Naive B cell (primary cell): ENCODE measurements at regions not wholly inside any gene's neighbourhood (a gene's known extent, or its start where the extent isn't known, plus 50 kb on each side); places are given as distances from the start of the nearest gene placed in this dataset.
A peak's percentile ranks its signal among the peaks of the same experiment; 100 is the strongest.

Source experiments
- ATAC-seq, 2 donors: fragments of 150-1000 bp; cut with Tn5 transposase; 2 replicates each; pipeline ENCODE4 v1.10.0; 2021; ENCODE audit warnings: low read depth in 2 of 2, mild to moderate bottlenecking in 2 of 2, moderate library complexity in 2 of 2
- DNase-seq: peaks from one replicate; pipeline ENCODE4 v3.0.0; 2022
- H3K27ac Mint-ChIP-seq, 6 donors: one replicate each; pipeline ENCODE4 v1.8.0; 2020 to 2022; ENCODE audit warnings: mild to moderate bottlenecking in 6 of 6, mixed read lengths in 6 of 6, moderate library complexity in 5 of 6, inconsistent platforms in 2 of 6
- H3K27me3 Mint-ChIP-seq, 3 donors: one replicate each; pipeline ENCODE4 v1.8.0; 2021 to 2022; ENCODE audit warnings: mixed read lengths in 3 of 3, mild to moderate bottlenecking in 1 of 3
- H3K36me3 Mint-ChIP-seq, 2 donors: one replicate each; pipeline ENCODE4 v1.8.0; 2020 to 2022; ENCODE audit warnings: mixed read lengths in 2 of 2, inconsistent platforms in 1 of 2, mild to moderate bottlenecking in 1 of 2
- H3K4me1 Mint-ChIP-seq, 3 donors: one replicate each; pipeline ENCODE4 v1.8.0; 2020 to 2022; ENCODE audit warnings: mixed read lengths in 3 of 3, inconsistent platforms in 1 of 3, mild to moderate bottlenecking in 1 of 3, moderate library complexity in 1 of 3
- H3K4me3 Mint-ChIP-seq, 8 donors: one replicate each; pipeline ENCODE4 v1.8.0; 2020 to 2022; ENCODE audit warnings: mild to moderate bottlenecking in 8 of 8, mixed read lengths in 8 of 8, moderate library complexity in 8 of 8, inconsistent platforms in 2 of 8
- H3K9me3 Mint-ChIP-seq, 7 donors: one replicate each; pipeline ENCODE4 v1.8.0; 2020 to 2022; ENCODE audit warnings: mixed read lengths in 7 of 7, mild to moderate bottlenecking in 5 of 7, inconsistent platforms in 2 of 7, moderate library complexity in 1 of 7

GRCh38 chr4:18342847-18343246 lies 321.3 kb upstream of the LCORL start:
- Mint-ChIP-seq H3K4me1 (no peaks in the 10 kb centered on the region), H3K4me3 (no peak overlapping the region), H3K36me3 (no peaks in the 10 kb centered on the region), H3K9me3 (peaks cover 3 to 16% (median 7%) of the 10 kb centered on the region in 7 donors), H3K27ac (no peak overlapping the region), H3K27me3 (no peaks in the 10 kb centered on the region)
- DNase-seq (no peak), ATAC-seq (no peak)

- DNase-seq, result no peak
- no peak for ATAC-seq
- no peaks in the 10 kb centered on the region for H3K4me1 Mint-ChIP-seq
- peaks cover 6 to 29% (median 8%) of the 10 kb centered on the region in 3 donors for H3K27me3 Mint-ChIP-seq
- no peak overlapping the region for H3K27ac Mint-ChIP-seq
- peaks cover 0 to 4% of the 10 kb centered on the region in 2 donors for H3K36me3 Mint-ChIP-seq
- H3K4me3 Mint-ChIP-seq, result no peak overlapping the region
- peaks cover 0 to 16% (median 0%) of the 10 kb centered on the region in 7 donors for H3K9me3 Mint-ChIP-seq
Observed at GRCh38 chr4:18321956-18322530, 300.5 kb upstream of the LCORL start.

- Mint-ChIP-seq H3K4me3 (no peak overlapping the region), H3K27me3 (peaks cover 6 to 36% (median 8%) of the 10 kb centered on the region in 3 donors), H3K27ac (no peak overlapping the region), H3K36me3 (peaks cover 0 to 4% of the 10 kb centered on the region in 2 donors), H3K9me3 (peaks cover 0 to 20% (median 1%) of the 10 kb centered on the region in 7 donors), H3K4me1 (no peaks in the 10 kb centered on the region)
- DNase-seq (no peak), ATAC-seq (no peak)
Observed at GRCh38 chr4:18319431-18319830, 297.9 kb upstream of the LCORL start.

GRCh38 chr4:18318682-18319388 lies 297.3 kb upstream of the LCORL start:
- Mint-ChIP-seq H3K36me3 (peaks cover 0 to 4% of the 10 kb centered on the region in 2 donors), H3K27me3 (peaks cover 6 to 31% (median 8%) of the 10 kb centered on the region in 3 donors), H3K4me3 (no peak overlapping the region), H3K9me3 (peaks cover 0 to 16% (median 1%) of the 10 kb centered on the region in 7 donors), H3K4me1 (no peaks in the 10 kb centered on the region), H3K27ac (no peak overlapping the region)
- DNase-seq, result no peak
- ATAC-seq, result no peak

- Mint-ChIP-seq H3K27me3 (peaks cover 6 to 21% (median 8%) of the 10 kb centered on the region in 3 donors), H3K4me1 (no peaks in the 10 kb centered on the region), H3K36me3 (peaks cover 0 to 4% of the 10 kb centered on the region in 2 donors), H3K4me3 (no peak overlapping the region), H3K9me3 (peaks cover 0 to 14% (median 3%) of the 10 kb centered on the region in 7 donors), H3K27ac (no peak overlapping the region)
- no peak for DNase-seq
- no peak for ATAC-seq
Observed at GRCh38 chr4:18314731-18315130, 293.2 kb upstream of the LCORL start.

- Mint-ChIP-seq H3K9me3 (no peaks in the 10 kb centered on the region), H3K4me1 (no peaks in the 10 kb centered on the region), H3K4me3 (no peak overlapping the region), H3K27me3 (peaks cover 0 to 2% (median 0%) of the 10 kb centered on the region in 3 donors), H3K27ac (no peak overlapping the region), H3K36me3 (no peaks in the 10 kb centered on the region)
- DNase-seq, result no peak
- no peak for ATAC-seq
Observed at GRCh38 chr4:18297684-18298083, 276.1 kb upstream of the LCORL start.

GRCh38 chr4:18296411-18296810 lies 274.9 kb upstream of the LCORL start:
- Mint-ChIP-seq H3K4me1 (no peaks in the 10 kb centered on the region), H3K27ac (no peak overlapping the region), H3K36me3 (no peaks in the 10 kb centered on the region), H3K9me3 (peaks cover 0 to 5% (median under 1%) of the 10 kb centered on the region in 7 donors), H3K4me3 (no peak overlapping the region), H3K27me3 (no peaks in the 10 kb centered on the region)
- ATAC-seq (no peak), DNase-seq (no peak)

GRCh38 chr4:18294846-18295245 lies 273.3 kb upstream of the LCORL start:
- Mint-ChIP-seq H3K4me1 (no peaks in the 10 kb centered on the region), H3K9me3 (peaks cover 0 to 5% (median 1%) of the 10 kb centered on the region in 7 donors)

GRCh38 chr4:18294021-18294420 lies 272.5 kb upstream of the LCORL start:
- Mint-ChIP-seq H3K9me3 (peaks cover 0 to 5% (median 1%) of the 10 kb centered on the region in 7 donors), H3K27ac (no peak overlapping the region), H3K4me3 (no peak overlapping the region), H3K4me1 (no peaks in the 10 kb centered on the region), H3K36me3 (no peaks in the 10 kb centered on the region), H3K27me3 (no peaks in the 10 kb centered on the region)
- no peak for DNase-seq
- no peak for ATAC-seq

More at GRCh38 chr4:18294846-18295245, 273.3 kb upstream of the LCORL start:
- DNase-seq (no peak), ATAC-seq (no peak)
- Mint-ChIP-seq H3K27ac (peak overlapping the region in 1 of 6 donors; percentile 12), H3K4me3 (no peak overlapping the region), H3K36me3 (no peaks in the 10 kb centered on the region), H3K27me3 (no peaks in the 10 kb centered on the region)

GRCh38 chr4:18292411-18292810 lies 270.9 kb upstream of the LCORL start:
- DNase-seq (no peak), ATAC-seq (no peak)
- Mint-ChIP-seq H3K27me3 (no peaks in the 10 kb centered on the region), H3K9me3 (peaks cover 0 to 5% (median 1%) of the 10 kb centered on the region in 7 donors), H3K36me3 (no peaks in the 10 kb centered on the region), H3K4me1 (no peaks in the 10 kb centered on the region), H3K4me3 (no peak overlapping the region), H3K27ac (peak overlapping the region in 1 of 6 donors; percentile 17)

- ATAC-seq (no peak), DNase-seq (no peak)
- H3K9me3 Mint-ChIP-seq, result peaks cover 0 to 5% (median 1%) of the 10 kb centered on the region in 7 donors
- H3K36me3 Mint-ChIP-seq, result no peaks in the 10 kb centered on the region
- H3K27me3 Mint-ChIP-seq, result no peaks in the 10 kb centered on the region
- H3K4me3 Mint-ChIP-seq, result no peak overlapping the region
- H3K27ac Mint-ChIP-seq, result no peak overlapping the region
- H3K4me1 Mint-ChIP-seq, result no peaks in the 10 kb centered on the region
Observed at GRCh38 chr4:18291981-18292380, 270.4 kb upstream of the LCORL start.

- no peaks in the 10 kb centered on the region for H3K4me1 Mint-ChIP-seq
- DNase-seq, result no peak
- H3K36me3 Mint-ChIP-seq, result no peaks in the 10 kb centered on the region
- no peaks in the 10 kb centered on the region for H3K27me3 Mint-ChIP-seq
- peaks cover 0 to 7% (median 2%) of the 10 kb centered on the region in 7 donors for H3K9me3 Mint-ChIP-seq
- H3K4me3 Mint-ChIP-seq, result no peak overlapping the region
- ATAC-seq, result no peak
- no peak overlapping the region for H3K27ac Mint-ChIP-seq
Observed at GRCh38 chr4:18291256-18291655, 269.7 kb upstream of the LCORL start.

GRCh38 chr4:18285357-18285756 lies 263.8 kb upstream of the LCORL start:
- Mint-ChIP-seq H3K36me3 (no peaks in the 10 kb centered on the region), H3K4me1 (no peaks in the 10 kb centered on the region), H3K27ac (no peak overlapping the region), H3K4me3 (no peak overlapping the region), H3K27me3 (peaks cover 0 to 8% (median 7%) of the 10 kb centered on the region in 3 donors), H3K9me3 (peaks cover 2 to 17% (median 11%) of the 10 kb centered on the region in 7 donors)
- no peak for DNase-seq
- no peak for ATAC-seq

GRCh38 chr4:18278244-18278643 lies 256.7 kb upstream of the LCORL start:
- Mint-ChIP-seq H3K9me3 (peaks cover 5 to 11% (median 9%) of the 10 kb centered on the region in 7 donors), H3K27ac (no peak overlapping the region), H3K36me3 (peaks cover 0 to 8% of the 10 kb centered on the region in 2 donors), H3K27me3 (peaks cover 0 to 8% (median 4%) of the 10 kb centered on the region in 3 donors), H3K4me1 (no peaks in the 10 kb centered on the region), H3K4me3 (no peak overlapping the region)
- DNase-seq, result no peak
- no peak for ATAC-seq
